NCI-H526 (cell line): ENCODE measurements at regions not wholly inside any gene's neighbourhood (a gene's known extent, or its start where the extent isn't known, plus 50 kb on each side); places are given as distances from the start of the nearest gene placed in this dataset.
"Not testable (repeated sequence)": the region's sequence is repeated elsewhere in the genome, so short reads cannot be mapped to it uniquely, and the experiment has no call there.

Experiments used
- DNase-seq, 2 experiments: peaks; one replicate each; lab custom pipeline; 2025; lab: John Stamatoyannopoulos, UW

DNA sequence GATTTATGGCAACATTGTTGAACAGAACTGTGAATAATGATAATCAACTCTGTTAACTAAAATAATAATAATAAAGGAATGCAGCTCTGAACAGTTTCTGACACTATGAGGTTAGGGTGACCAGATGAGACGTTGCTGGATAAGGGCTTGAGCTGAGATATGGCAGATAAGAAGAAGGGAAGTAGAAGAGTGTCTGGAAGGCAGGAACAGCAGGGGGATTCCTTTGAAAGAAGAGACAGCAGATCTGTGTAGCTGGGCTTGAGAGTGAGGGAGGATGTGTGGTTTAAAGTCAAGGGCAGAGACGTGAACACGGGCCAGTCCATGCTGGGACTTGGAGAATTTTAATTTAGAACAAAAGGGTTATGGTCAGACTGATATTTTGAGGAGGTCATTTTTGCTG, 273.1 kb upstream of the SLC14A2 start:
- no peak for DNase-seq

DNA sequence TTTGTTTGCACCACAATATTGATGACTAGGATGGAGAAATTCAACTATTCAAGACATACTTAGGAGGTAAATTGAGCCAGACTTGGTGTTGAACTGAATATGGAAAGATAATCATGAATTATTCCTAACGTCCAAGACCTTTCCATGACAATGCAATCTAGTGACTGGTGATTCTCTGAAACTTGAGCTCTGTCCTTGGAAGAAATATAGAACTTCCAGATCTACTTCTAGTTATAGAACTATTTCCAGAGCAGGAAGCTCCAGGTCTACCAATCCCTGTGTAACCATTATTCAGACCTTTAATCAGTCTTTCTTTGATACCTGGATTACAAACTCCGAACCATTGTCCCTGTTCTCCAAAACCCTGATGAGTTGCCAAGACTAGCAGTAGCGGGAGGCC, 272.6 kb upstream of the SLC14A2 start:
- no peak for DNase-seq

DNA sequence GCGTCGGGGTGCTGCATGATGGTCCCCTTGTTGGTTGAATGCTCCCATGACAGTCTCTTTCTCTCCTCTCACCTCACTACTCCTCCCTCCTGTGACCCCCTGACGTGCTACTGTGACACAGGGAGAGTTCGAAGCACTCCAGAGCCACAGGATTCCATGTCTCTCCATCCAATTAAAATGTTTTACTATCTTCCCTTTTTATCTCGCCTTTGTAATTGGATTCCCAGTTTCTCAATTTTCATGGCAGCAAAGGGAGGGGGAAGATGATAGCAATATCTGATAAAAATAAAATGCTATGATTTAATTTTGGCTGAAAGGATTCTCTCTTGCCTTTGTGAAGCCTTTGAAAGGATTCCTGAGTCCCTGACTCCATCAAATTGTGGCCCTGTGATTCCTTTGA, 271.9 kb upstream of the SLC14A2 start:
- no peak for DNase-seq

DNA sequence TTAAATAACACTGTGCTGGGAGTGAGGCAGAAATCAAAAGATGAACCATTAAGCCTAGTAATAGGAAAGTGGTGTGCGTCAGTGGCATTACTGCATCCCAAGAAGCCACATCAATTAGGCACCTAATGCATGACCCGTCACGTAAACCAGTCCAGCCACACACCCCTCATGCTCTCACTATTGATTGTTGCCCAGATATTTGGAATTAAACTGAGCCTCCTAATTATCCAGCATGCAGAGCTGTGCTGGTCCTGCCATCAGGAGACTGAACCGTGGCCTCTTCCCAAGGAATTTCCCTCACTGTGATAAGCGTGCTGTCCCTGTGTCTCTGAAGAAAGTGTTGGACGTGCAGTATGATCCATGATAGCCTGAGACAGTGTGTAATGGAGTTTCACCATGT, 270.6 kb upstream of the SLC14A2 start:
- not testable (repeated sequence) for DNase-seq

DNA sequence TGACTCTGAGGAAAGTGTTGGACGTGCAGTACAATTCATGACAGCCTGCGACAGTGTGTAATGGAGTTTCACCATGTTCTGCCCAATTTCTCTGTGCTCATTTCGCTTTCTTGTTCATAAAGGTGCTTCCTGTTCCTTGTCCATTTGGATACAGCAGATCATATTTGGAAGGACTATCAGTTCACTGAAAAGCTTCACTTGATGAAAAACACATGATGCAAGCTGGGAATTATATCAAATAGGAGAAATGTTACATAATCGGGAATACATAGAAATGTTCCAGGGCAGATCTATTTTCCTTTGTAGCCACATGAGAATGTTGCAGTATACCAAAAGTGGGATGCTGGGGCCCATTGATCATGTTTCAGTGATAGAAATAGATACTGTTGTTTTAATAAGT, 266.3 kb upstream of the SLC14A2 start:
- DNase-seq, result no peak

DNA sequence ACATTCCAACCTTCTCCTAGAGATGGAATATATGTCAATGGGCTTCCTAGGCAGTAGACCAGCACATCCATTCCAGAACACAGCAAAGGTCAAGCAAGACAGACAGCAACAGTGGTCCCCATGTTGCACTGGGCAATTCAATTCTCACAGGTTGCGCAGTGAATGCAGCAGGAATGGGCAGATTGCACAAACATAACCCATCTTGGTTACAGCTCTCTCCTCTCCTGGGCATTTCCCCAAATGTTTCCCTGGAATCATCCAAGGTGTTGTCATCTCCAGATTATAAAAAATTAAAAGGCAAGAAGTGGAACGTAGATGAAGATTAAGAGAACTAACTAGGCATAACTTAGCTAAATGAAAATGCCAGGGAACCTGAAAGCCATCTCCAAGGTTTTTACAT, 265.8 kb upstream of the SLC14A2 start:
- no peak for DNase-seq

DNA sequence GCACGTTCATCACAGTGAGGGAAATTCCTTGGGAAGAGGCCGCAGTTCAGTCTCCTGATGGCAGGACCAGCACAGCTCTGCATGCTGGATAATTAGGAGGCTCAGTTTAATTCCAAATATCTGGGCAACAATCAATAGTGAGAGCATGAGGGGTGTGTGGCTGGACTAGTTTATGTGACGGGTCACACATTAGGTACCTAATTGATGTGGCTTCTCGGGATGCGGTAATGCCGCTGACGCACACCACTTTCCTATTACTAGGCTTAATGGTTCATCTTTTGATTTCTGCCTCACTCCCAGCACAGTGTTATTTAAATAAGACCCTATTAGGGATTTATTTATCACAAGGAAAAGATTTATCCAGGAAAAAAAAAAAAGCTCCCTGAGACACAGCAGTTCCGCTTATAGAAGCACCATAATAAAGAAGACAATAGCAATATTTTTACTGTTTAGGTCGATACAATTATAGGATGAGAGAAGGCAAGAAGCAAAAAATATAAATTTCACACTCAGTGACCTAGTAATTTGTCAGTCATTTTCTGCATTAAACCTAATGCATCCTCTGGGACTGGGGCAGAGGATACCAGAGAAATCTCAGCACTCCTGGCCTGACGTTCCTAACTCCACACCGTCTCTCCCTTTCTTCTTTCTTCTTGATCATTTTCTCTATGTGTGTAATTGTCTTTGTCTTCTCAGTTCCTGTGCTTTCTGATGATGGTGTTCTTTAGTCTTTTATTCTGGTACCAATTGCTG, 264.7 kb upstream of the SLC14A2 start:
- DNase-seq, result no peak

DNA sequence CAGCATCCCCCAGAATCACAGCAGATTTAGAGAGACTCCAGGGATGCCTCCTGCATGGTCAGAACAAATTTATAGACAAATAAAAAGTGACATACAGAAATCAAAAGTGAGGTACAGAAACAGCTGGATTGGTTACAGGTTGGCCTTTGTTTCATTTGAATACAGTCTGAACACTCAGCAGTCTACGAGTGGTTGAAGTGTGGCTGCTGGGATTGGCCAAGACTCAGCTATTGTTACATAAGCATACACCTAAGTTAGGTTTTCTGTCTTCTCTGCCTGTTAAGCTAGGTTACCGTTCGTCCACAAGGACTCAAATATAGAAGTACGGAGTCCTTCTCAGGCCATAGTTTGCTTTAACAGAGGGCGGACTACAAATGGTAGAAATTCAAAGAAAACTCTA, 262.4 kb upstream of the SLC14A2 start:
- no peak for DNase-seq

DNA sequence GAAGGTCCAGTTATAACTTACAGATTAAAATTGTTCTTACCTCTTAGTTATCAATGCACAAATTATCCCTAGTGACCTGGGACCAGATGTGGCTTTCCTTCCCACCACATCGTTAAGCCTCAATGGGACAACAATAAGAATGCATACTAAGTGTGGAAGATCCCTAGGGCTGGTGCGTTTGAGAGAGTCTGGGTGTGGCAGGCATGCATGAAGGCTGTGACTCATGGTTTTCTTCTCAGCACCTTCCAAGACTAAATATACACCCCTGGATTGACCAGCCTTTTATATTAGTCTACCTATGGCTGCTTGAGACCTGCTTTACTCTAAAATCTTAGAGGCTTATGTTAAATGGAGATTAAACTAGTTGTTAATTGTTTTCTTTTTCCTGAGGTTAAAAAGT, 261.7 kb upstream of the SLC14A2 start:
- no peak for DNase-seq

DNA sequence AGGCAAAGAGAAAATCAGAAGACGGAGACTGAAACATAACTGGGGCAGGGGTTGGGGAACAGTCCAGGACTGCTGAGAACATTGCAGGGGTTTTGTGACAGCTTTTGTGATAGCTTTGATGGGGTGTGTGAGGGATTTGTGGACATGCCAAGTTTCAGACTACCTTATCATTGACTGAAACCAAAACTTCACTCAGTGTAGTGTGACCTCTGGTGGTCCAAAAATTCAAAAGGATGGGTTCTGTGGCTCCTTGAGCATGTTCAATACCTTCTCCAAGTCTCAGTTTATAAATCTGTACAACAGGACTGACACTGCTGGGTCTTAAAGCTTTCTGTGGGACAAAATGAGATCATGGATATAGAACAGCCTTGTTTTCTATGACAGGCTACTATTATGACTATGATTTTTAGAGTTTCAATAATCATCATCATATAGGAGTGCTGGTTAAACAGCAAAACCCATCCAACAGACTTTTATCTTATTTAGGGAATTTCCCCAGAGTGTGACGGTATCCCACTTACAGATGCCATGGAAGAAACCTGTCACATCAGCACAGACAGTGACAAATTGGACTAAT, 259.2 kb upstream of the SLC14A2 start:
- no peak for DNase-seq

DNA sequence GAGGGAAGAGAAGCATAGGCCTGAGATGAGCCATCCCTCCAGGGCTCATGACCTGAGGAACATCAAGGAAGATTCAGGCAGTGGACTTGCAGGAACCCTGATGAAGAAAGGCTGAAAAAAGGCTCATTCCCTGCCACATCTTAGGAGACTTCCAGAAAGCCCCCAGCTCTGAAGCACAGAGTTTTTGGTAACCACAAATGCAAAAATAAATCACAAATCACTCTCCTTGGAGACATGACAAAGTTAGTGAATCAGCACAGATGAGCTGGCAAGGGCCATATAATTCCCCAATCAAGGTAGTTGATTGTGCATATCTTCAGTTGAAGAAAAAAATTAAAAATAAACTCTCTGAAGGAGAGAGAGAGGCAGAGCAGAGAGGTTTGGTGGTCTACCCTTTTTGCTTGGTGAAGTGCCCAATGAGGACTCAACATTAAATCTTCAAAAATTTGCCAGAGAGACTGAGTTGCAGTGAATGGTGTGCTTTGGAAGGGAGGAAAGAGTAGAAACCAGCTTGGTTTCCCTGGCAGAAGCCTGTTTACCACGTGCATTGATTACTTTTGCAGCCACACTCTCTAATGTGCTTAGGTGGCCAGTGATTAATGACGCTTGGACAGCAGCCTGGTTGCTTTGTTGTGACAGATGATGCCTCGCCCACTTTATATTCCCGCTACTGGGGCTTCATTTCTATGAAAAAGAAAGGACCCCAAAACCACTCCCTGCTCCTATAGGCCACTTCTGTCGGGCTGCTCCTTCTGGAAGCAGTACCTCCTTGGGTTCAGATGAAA, 257.4 kb upstream of the SLC14A2 start:
- no peak for DNase-seq

DNA sequence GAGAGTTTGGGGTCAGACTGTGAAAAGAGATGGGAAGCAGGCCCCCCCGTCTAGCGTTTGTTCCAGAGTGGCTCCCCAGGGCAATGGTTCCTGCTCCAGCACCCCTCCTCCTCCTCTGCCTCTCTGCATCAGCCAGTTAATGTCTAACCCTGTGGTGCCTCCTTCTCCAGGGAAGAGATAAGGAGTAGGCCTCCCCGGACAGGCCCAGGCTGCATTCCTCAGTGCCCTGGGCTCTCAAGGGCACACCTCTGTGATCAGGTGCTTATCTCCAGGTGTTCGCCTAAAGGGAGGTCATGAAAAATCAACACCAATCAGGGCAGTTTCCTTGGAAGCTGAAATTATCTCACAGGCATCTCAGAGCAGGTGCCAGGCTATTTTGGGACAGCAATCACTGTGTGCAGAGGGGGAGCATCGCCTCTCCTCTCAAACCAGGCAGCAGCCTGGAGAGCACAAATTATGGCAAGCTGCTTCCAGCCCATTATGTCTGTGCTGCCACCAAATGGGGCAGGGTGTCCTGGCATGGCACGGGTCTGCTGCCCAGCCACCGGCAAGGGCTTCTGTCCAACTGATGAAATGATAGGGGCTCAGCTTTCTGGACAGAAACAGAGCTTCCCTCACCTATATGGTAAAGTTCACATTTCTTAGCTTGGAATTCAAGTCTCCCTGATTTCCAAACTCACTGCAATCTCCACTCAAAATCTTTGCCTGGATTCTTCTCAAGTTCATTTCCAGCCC, 255.8 kb upstream of the SLC14A2 start:
- no peak for DNase-seq

DNA sequence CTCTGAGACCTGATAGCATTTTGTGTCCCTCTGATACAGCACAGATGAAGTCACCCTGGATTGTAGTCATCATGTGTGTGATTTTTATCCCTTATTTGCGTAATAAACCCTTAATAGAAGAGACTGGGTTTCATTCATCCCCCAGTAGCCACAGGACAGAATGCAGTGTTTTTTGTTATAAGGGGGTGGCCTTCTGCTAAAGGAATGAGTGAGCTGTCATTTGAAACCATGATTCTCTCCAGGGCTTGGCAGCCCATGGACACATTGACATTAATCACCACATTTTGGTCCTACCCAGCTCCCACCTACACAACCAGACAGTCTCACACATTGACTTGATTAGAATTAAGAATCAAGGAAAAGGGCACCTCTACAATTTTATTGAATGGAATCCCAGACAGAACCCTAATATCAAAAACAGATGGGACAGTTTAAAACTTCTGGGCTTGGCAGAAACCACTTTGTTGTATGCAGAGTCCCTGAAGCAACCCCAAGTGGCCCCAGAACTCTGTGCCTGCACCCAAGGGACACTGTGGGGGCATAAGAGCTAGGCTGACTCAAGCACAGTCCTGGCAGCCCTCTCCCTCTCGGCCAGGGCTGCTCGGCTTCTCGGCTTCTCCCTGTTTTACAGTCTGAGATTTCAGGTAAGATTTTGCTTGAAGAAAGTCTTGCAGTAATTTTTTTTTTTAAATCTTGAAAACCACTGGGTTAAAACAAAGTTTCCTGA, 254.0 kb upstream of the SLC14A2 start:
- no peak for DNase-seq

DNA sequence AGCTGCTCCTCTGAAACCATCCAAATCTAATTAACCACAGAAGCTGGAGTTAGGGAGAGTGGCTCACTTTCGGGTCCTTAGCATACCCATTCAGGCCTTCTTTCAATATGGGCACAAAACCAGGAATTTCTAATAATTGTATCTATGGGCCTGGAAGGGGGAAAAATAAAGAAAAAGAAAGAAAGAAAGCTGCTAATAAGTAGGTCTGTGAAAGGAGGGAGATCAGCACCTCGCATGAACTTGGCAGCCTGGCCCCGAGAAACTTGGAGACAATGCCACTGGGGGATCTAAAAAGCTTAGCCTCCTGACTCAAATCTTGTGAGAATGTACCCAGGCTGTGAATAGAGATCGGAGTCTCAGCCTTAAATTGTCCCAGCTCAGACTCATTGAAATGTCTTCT, 252.1 kb upstream of the SLC14A2 start:
- DNase-seq, result no peak

DNA sequence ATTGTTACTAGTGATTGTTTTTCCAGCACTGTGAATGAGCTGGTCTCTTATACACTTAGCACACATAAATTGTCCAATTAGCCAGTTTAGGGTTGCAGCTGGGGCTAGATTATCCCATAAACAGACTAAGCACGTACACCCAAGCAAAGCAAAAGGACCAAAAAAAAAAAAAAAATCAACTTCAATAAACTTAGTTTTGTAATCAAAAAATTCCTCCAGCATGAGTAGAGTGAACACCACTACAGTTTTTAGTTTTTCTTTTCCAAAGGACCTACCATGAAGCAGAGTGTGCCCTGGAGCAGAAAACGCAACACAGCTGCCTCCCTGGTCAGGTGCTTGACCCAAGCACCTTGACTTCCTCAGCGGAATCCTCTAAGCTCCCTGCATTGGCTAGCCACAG, 249.4 kb upstream of the SLC14A2 start:
- DNase-seq, result no peak

DNA sequence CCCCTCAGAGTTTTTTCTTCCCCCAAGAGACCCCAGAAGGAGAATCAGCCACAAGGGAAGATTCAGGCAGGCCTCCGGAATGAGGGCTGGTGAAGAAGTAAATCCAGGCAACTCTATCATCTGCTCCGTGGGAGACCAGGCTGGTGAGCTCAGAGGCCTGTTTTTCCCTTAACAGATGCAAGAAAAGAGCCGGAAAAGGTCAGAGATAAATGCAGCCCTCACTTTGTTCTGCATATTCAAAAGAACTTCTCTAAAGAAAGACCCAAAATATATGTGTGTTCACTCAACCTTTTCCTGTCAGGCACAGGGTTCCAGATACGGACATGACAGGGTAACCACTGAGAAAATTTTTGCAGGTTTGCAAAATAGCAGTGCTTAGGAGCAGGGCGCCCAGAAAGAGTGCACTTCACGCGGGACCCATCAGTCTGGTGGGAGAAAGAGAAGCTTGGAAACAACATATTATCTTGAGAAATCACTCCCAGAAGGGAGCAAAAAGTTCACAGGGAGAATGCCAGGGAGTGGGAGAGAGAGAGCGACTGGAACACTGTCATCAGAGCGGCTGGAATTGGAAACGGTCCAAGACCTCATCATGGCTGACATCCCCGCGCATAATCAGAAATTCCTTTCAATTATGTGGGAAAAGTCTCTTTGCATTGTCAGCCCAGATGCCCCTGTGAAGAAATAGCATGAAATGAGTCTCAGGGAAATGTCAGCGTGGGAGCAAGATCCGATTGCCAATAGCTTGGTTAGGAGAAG, 244.8 kb upstream of the SLC14A2 start:
- no peak for DNase-seq

DNA sequence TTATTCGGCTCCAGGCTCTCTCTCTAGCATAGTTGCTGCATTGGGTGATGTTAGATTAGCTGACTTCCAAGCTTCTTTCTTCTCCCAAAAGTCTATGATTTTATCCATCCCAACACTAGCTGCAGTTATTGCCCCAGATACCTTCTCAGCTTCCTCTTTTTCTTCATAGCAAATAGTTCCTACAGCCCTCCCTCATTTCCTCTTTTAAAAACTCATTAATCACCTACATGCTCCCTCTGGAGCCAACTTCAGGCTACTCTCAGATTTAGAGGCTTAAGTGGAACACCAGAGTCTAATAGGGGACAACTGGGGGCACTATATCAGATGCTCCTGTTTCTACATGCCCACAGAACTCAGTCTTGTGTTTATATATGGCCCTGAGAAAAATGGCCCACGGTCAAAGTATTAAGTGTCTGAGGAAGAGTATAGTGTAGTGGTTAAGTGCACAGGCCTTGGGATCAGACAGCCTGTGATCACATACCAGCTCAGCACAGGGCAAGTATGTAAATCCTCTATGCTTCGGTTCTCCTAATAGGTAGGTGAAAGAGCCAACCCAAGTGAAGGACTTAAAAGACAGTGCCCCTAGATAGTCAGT, 241.9 kb upstream of the SLC14A2 start:
- DNase-seq, result no peak

DNA sequence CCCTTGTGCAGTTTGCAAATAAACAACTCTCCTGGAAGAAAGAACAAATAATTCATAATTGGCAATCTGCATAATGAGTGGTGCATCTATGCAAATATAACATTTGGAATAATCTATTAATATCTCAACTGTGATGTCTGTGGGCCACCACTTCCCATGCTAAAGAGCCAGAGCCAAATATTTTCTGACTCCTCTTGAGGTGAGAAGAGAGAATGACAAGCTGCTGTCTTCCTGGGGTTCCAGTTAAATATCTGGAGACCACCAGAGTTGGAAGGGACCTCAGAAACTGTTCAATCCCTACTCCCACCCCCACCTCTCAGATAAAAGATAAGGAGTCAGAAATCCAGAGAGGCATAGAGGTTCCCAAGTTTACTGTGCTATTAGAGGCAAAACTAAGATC, 241.0 kb upstream of the SLC14A2 start:
- no peak for DNase-seq

DNA sequence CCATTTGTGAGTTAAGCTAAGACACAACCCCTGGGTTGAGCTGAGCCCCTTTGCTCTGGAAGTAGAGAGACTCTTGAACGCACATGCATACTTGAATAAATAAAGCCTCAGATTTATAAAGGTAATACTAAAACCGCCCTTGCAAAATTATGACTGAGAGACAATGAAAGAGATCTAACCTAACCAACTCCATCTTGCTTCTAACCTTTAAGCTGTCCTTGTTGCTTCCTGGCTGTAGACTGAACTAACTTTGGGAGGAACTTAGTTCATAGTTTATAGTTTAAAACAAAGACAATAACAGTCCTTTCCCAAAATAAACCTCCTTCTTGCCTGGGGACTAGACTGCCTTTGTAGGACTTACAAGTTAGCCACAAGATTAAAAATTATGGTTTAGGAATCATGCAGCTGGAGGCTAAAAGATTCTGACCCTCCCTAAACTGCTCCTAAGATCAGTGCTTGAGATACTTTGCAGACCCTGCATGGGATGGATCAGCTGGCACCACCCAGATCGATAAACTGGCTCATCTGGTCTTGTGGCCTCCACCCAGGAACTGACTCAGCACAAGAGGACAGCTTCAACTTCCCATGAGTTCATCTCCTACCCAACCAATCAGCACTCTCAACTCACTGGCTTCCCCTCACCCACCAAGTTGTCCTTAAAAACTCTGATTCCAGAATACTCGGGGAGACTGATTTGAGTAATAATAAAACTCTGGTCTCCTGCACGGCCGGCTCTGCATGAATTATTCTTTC, 240.2 kb upstream of the SLC14A2 start:
- no peak for DNase-seq

DNA sequence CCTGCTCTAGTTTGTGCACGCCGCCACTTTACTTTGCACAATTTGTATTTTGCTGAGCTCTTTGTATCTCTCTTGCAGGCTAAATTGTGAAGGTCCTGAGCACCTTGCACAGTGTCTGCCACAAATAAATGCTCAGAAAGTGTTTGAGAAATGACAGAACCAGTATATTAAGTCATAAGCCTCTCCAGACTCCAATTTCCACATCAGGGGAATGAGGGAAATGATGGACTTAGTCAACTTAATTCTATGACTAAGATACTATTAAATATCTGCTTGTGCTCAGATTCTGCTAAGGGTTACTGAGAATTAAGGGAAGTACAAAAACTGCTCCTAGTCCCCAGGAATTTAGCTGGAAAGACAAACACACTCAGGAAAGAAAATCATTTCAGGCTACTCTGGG, 239.1 kb upstream of the SLC14A2 start:
- DNase-seq, result no peak
